ENCODE measurements at regions not wholly inside any gene's neighbourhood (a gene's known extent, or its start where the extent isn't known, plus 50 kb on each side); places are given as distances from the start of the nearest gene placed in this dataset.

GRCh38 chr14:54207476-54208462 is 189.0 kb upstream of the CDKN3 start (continued):
- TF ChIP-seq FOSL1 (IDR thresholded peaks at IDR 0.05; ENCODE audit: insufficient read depth, low read depth, low read length), result no peak
- TF ChIP-seq JUND (IDR thresholded peaks at IDR 0.05; ENCODE audit: low read length), result no peak
- TF ChIP-seq PHF8 (conservative IDR thresholded peaks at IDR 0.05; ENCODE audit: low read depth, low read length), result no peak
- no peak for TF ChIP-seq NRF1 (IDR thresholded peaks at IDR 0.05; ENCODE audit: low read depth, low read length)
